ENCODE measurements at regions not wholly inside any gene's neighbourhood (a gene's known extent, or its start where the extent isn't known, plus 50 kb on each side); places are given as distances from the start of the nearest gene placed in this dataset.

GRCh38 chr2:52084759-52085158 lies 1052.8 kb upstream of the NRXN1 start:
- Histone ChIP-seq H3K9me3 (replicated peaks; ENCODE audit: control insufficient read depth, insufficient read depth, low read length) (no peaks in the 10 kb centered on the region), H4K20me1 (ENCODE audit: control insufficient read depth, insufficient read depth) (no peaks in the 10 kb centered on the region), H2AFZ (ENCODE audit: control insufficient read depth, low read depth, low read length) (no peak overlapping the region), H3K4me3 (no peak overlapping the region), H3K4me2 (ENCODE audit: control insufficient read depth, insufficient read depth) (no peak overlapping the region), H3K36me3 (ENCODE audit: control insufficient read depth in 2 of 2, insufficient read depth in 2 of 2, low read length in 1 of 2) (no peaks in the 10 kb centered on the region), H3K79me2 (ENCODE audit: control insufficient read depth, insufficient read depth, low read length) (no peaks in the 10 kb centered on the region), H3K27ac (ENCODE audit: control insufficient read depth, insufficient read depth) (no peak overlapping the region), H3K9ac (ENCODE audit: control insufficient read depth, insufficient read depth, low read length) (no peak overlapping the region), H3K27me3 (replicated peaks in 1 of 2; ENCODE audit: control insufficient read depth in 2 of 2, insufficient read depth in 2 of 2, low read length in 1 of 2) (no peaks in the 10 kb centered on the region), H3K4me1 (ENCODE audit: control insufficient read depth, insufficient read depth, low read length) (no peaks in the 10 kb centered on the region)
- FAIRE-seq (no peak), DNase-seq (ENCODE audit: low read depth, low spot score) (no peak), ATAC-seq (no peak)
- no TSS peak for BruUV-seq (replicated peaks)
- in situ Hi-C loops (cut with MboI) = no loop called here
- POLR2A ChIA-PET = no interaction called here
- RAD21 ChIA-PET (ENCODE audit: unreplicated experiment) = no interaction called here
- WGBS (ENCODE audit: insufficient coverage, insufficient replicate concordance, low lambda C conversion rate, missing lambda C conversion rate) = 0% methylated on average over 1 of the region's 1 CpG
- CTCF ChIA-PET = no interaction called here
- TF ChIP-seq MTA3 (IDR thresholded peaks at IDR 0.05; ENCODE audit: borderline replicate concordance, low read length) (no peak), NR2C2 (IDR thresholded peaks at IDR 0.05; ENCODE audit: borderline replicate concordance, control insufficient read depth, insufficient read length, low read depth) (no peak), HDGF (IDR thresholded peaks at IDR 0.05) (no peak), CHD2 (IDR thresholded peaks at IDR 0.05; ENCODE audit: borderline replicate concordance, low read depth, low read length) (no peak), SIX5 (IDR thresholded peaks at IDR 0.05; ENCODE audit: low read depth, low read length, severe bottlenecking) (no peak), NBN (IDR thresholded peaks at IDR 0.05) (no peak), SMAD5 (IDR thresholded peaks at IDR 0.05; ENCODE audit: low read depth) (no peak), MYB (IDR thresholded peaks at IDR 0.05; ENCODE audit: borderline replicate concordance, low read depth, low read length) (no peak), ZBTB11 (CRISPR knock-in tag; IDR thresholded peaks at IDR 0.05) (no peak), WRNIP1 (IDR thresholded peaks at IDR 0.05; ENCODE audit: borderline replicate concordance, low read depth, low read length) (no peak), FOXM1 (IDR thresholded peaks at IDR 0.05; ENCODE audit: low read depth, low read length) (no peak), LARP7 (IDR thresholded peaks at IDR 0.05) (no peak), PKNOX1 (IDR thresholded peaks at IDR 0.05) (no peak), BHLHE40 (IDR thresholded peaks at IDR 0.05; ENCODE audit: borderline replicate concordance in 1 of 2, low read depth in 2 of 2, low read length in 1 of 2) (no peak), SP1 (IDR thresholded peaks at IDR 0.05; ENCODE audit: low read depth, low read length) (no peak), NRF1 (conservative IDR thresholded peaks at IDR 0.05; ENCODE audit: low read depth, low read length) (no peak)
- TF ChIP-seq, protein P1, sequence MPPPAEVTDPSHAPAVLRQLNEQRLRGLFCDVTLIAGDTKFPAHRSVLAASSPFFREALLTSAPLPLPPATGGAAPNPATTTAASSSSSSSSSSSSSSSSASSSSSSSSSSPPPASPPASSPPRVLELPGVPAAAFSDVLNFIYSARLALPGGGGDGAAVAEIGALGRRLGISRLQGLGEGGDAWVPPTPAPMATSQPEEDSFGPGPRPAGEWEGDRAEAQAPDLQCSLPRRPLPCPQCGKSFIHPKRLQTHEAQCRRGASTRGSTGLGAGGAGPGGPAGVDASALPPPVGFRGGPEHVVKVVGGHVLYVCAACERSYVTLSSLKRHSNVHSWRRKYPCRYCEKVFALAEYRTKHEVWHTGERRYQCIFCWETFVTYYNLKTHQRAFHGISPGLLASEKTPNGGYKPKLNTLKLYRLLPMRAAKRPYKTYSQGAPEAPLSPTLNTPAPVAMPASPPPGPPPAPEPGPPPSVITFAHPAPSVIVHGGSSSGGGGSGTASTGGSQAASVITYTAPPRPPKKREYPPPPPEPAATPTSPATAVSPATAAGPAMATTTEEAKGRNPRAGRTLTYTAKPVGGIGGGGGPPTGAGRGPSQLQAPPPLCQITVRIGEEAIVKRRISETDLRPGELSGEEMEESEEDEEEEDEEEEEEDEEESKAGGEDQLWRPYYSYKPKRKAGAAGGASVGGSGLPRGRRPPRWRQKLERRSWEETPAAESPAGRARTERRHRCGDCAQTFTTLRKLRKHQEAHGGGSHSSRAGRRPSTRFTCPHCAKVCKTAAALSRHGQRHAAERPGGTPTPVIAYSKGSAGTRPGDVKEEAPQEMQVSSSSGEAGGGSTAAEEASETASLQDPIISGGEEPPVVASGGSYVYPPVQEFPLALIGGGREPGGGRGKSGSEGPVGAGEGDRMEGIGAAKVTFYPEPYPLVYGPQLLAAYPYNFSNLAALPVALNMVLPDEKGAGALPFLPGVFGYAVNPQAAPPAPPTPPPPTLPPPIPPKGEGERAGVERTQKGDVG (CRISPR knock-in tag; IDR thresholded peaks at IDR 0.05) = no peak
- SMC1A ChIA-PET (ENCODE audit: uncharacterized antibody, unreplicated experiment) = interaction anchor here (0.6 to 0.7 kb wide), 2 partner anchors 39 to 387 kb away, joined by 4 read pairs; no protein-coding TSS in a partner anchor
- intact Hi-C loops (cut with micrococcal nuclease; ENCODE audit: unreplicated experiment) = no loop called here
